Right forelimb (tissue), 1 donor: ENCODE measurements at regions not wholly inside any gene's neighbourhood (a gene's known extent, or its start where the extent isn't known, plus 50 kb on each side); places are given as distances from the start of the nearest gene placed in this dataset.

ENCODE experiments used
- DNase-seq: peaks from one replicate; pipeline ENCODE4 v3.0.0-alpha.2; 2018

DNA sequence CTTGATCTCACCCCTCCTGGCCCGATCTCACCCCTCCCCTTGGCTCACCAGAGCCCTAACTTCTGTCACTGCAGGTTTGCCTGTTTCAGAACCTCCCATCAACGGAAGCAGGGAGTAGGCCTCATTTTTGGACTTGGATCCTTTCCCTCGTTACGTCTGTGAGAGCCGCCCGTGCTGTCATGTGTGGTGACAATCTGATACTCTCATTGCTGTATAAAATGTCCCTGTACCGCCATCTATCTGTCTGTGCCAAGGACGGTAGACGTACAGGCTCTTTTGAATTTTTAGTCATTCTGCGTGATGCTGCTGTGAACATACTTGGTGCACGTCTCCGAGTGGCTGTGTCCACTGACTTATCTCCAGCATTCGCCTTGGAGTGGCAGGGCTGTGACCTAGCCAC, 1163.1 kb downstream of the BRD1 start:
- no peak for DNase-seq

- DNase-seq, result no peak
These were observed 1164.4 kb downstream of the BRD1 start for GRCh38 chr22:48663297-48663696.

- DNase-seq, result no peak
These were observed 1165.1 kb downstream of the BRD1 start for GRCh38 chr22:48662476-48663135.

- no peak for DNase-seq
These were observed 1165.7 kb downstream of the BRD1 start for GRCh38 chr22:48661984-48662383.

GRCh38 chr22:48660790-48661740, 1166.6 kb downstream of the BRD1 start:
- DNase-seq, result no peak

DNA sequence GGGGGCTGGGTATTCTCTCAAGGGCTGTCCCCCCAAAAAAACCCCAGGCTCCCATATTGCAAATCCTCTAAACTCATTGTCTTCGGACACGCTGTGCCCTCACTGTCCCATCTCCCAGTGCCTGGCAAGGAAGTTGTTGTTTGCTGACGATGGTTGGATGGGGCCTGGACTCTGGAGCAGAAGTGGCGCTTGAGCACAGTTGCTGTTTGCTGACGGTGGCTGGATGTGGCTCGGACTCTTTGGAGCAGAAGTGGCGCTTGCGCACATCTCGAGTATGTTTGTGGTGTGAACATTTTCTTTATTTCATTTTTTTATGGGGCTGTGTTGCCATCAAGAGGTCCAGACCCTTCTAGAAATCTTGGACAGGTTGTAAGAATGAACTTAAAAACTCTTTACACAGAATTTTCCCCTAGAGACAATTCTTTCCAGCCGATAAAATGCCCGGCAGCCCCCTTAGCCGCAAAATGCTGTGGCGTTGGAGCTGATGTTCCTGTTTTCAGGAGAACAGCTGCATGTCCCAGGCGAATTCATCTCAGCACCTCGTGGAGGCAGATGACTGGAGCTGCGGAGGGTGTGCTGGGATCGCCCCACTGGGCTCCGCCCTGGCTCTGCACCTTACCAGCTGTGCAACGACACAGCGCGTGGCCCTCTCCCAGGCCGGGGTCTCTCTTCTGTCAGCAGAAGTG, 1167.4 kb downstream of the BRD1 start:
- no peak for DNase-seq

DNA sequence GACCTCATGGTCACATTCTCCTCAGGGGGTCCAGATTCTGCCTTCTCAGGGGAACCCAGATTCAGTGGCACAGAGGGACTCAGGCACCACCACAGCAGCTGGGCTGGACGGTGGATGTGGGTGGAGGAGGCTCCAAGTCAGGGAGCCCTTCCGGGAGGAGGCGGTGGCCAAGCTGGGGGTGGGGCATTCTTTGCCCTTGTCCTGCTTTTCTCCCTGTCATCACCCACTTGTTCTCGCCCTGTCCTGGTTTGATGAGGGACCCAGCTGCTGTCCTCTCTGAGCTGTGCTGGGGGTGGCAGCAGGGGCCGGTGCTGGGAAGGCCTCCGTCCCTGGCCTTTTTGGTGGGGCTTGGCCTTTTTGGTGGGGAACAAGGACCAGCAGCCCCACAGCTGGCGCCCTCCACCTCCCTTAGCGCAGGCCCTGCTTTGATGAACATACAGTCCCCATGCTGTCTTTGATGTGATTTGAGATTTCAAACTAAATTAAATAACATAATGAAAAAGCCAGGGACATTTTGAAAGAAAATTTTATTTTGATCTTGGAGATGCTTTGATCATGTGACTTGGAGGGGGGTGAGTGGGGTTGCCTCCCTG, 1168.2 kb downstream of the BRD1 start:
- DNase-seq, result no peak

DNA sequence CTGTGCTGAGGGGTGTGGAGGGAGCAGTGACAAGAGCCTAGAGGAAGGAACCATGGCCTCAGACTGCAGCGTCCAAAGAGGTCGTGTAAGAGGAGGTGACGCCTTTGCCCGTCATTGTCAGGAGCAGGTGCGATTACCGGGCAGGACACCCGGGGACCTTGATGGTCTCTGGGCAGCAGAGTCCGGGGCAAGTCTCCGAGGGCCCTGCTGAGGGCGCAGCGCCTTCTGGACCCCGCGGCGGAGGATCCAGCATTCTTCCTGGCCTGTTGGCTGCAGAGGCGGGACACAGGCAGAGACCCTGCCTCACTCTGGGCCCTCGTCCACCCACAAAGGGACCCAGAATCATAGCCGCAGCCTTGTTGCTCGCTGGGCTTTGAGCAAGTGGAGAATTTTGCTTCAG, 1168.8 kb downstream of the BRD1 start:
- no peak for DNase-seq

GRCh38 chr22:48658246-48658645, 1169.4 kb downstream of the BRD1 start:
- DNase-seq, result no peak

DNA sequence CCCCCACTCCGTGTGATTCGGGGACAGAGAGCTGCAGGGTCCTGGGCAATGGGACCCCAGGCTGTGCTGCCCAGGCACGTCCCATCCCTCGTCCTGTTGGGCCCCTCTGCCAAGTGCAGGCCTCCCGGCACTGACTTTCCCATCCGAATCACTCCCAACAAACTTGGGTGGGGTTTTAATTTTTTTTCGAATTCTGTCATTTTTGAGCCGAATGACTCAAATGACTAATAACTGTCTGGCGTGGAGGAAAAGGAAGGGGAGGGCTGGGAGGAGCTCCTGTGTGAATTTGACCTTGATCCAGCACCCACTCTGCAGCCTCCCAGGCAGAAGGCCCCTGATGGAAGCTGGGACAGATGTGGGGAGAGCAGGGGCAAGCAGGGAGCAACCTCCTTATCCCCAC, 1173.2 kb downstream of the BRD1 start:
- no peak for DNase-seq

- no peak for DNase-seq
These were observed 1173.7 kb downstream of the BRD1 start for GRCh38 chr22:48653929-48654328.

- no peak for DNase-seq
These were observed 1174.4 kb downstream of the BRD1 start for GRCh38 chr22:48653306-48653705.

GRCh38 chr22:48652796-48653195, 1174.9 kb downstream of the BRD1 start:
- DNase-seq, result no peak

GRCh38 chr22:48651981-48652538, 1175.6 kb downstream of the BRD1 start:
- DNase-seq, result no peak

GRCh38 chr22:48651036-48651890, 1176.4 kb downstream of the BRD1 start:
- no peak for DNase-seq

- DNase-seq, result no peak
These were observed 1177.2 kb downstream of the BRD1 start for GRCh38 chr22:48650323-48651035.

- no peak for DNase-seq
These were observed 1178.2 kb downstream of the BRD1 start for GRCh38 chr22:48649466-48649865.

DNA sequence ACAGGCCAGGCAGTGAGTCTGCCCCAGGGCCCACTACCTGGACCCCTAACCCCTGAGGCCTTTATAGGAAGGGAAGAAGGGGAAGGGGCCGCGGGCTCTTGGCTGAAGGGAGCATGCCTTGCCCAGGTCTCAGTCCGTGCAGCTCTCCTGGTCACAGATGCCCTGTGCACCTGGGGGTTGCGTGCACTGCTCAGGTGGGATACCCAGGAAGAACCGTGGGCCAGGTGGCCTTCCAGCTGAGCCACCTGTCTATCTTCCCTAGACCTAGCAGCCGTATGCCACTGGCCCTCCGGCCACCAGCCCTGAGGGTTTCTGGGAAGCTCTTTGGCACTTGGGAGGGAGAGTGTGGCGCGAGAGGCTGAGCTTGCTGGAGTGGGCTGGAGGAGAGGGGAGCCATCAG, 1178.6 kb downstream of the BRD1 start:
- DNase-seq, result no peak

- no peak for DNase-seq
These were observed 1179.8 kb downstream of the BRD1 start for GRCh38 chr22:48647606-48648515.

GRCh38 chr22:48647051-48647450, 1180.6 kb downstream of the BRD1 start:
- no peak for DNase-seq
